H1 (cell line): ENCODE measurements at regions not wholly inside any gene's neighbourhood (a gene's known extent, or its start where the extent isn't known, plus 50 kb on each side); places are given as distances from the start of the nearest gene placed in this dataset.
A peak's percentile ranks its signal among the peaks of the same experiment; 100 is the strongest.

Experiments
- CTCF ChIA-PET: fragments of 300-600 bp; sonication (Branson Sonifier 250); formaldehyde crosslinking; loops from one replicate; lab custom pipeline; 2021; ENCODE audit not compliant: partially characterized antibody; lab: Charles Lee
- POLR2A ChIA-PET: fragments of 300-600 bp; sonication (Branson Sonifier 250); formaldehyde crosslinking; loops from one replicate; lab custom pipeline; 2021; ENCODE audit warnings: inconsistent platforms; ENCODE audit not compliant: partially characterized antibody; lab: Charles Lee
- DNase-seq, 2 experiments: peaks; one replicate each; pipeline versions ENCODE4 v3.0.0 to v3.0.0-alpha.2; 2010 to 2022; ENCODE audit warnings: low spot score in 2 of 2, low read depth in 1 of 2, mixed read lengths in 1 of 2
- FAIRE-seq: peaks from 2 replicates; lab custom pipeline; 2011; peaks lifted over from hg19 to GRCh38; lab: Jason Lieb, UNC
- H2AFZ ChIP-seq: 2 replicates; pipeline ENCODE4 v1.8.1; 2012; ENCODE audit warnings: low read length, inconsistent platforms
- H2AK5ac ChIP-seq: 2 replicates; pipeline ENCODE4 v1.6.1; 2013; ENCODE audit warnings: low read depth, low read length
- H2BK120ac ChIP-seq: replicated peaks from 2 replicates; pipeline ENCODE3; 2013; ENCODE audit warnings: low read depth, low read length, inconsistent platforms
- H2BK12ac ChIP-seq: 2 replicates; pipeline ENCODE4 v1.6.1; 2013; ENCODE audit warnings: low read depth, low read length
- H2BK15ac ChIP-seq: 2 replicates; pipeline ENCODE4 v1.6.1; 2013; ENCODE audit warnings: low read length
- H2BK20ac ChIP-seq: 2 replicates; pipeline ENCODE4 v1.6.1; 2013; ENCODE audit warnings: low read length
- H2BK5ac ChIP-seq: 2 replicates; pipeline ENCODE4 v1.6.1; 2013; ENCODE audit warnings: low read depth, low read length
- H3K14ac ChIP-seq: 2 replicates; pipeline ENCODE4 v1.6.1; 2013; ENCODE audit warnings: inconsistent platforms; ENCODE audit not compliant: insufficient read length
- H3K18ac ChIP-seq: 2 replicates; pipeline ENCODE4 v1.6.1; 2013; ENCODE audit warnings: low read length; ENCODE audit errors: extremely low read depth
- H3K23ac ChIP-seq: 2 replicates; pipeline ENCODE4 v1.6.1; 2013; ENCODE audit warnings: inconsistent platforms; ENCODE audit not compliant: insufficient read length
- H3K23me2 ChIP-seq: 2 replicates; pipeline ENCODE4 v1.6.1; 2013; ENCODE audit warnings: low read depth, low read length
- H3K27ac ChIP-seq: 2 replicates; pipeline ENCODE4 v1.6.1; 2011; ENCODE audit warnings: low read depth, low read length, inconsistent platforms
- H3K27me3 ChIP-seq, 4 experiments: replicated peaks in 1 of 4; 1 replicate in 1 of 4; 2 replicates in 3 of 4; pipeline versions ENCODE4 v1.6.1 to v1.8.1; 2011 to 2013; ENCODE audit warnings: low read length in 3 of 4, mild to moderate bottlenecking in 3 of 4, inconsistent platforms in 2 of 4, mixed read lengths in 2 of 4, moderate library complexity in 1 of 4; ENCODE audit not compliant: control insufficient read depth in 3 of 4, insufficient read depth in 3 of 4; ENCODE audit errors: extremely low read depth in 1 of 4
- H3K36me3 ChIP-seq, 4 experiments: 2 replicates each; pipeline versions ENCODE4 v1.6.1 to v1.8.1; 2011 to 2013; ENCODE audit warnings: mild to moderate bottlenecking in 4 of 4, low read length in 3 of 4, moderate library complexity in 2 of 4, control low read depth in 1 of 4, inconsistent platforms in 1 of 4; ENCODE audit not compliant: insufficient read depth in 4 of 4, control insufficient read depth in 2 of 4
- H3K4ac ChIP-seq: replicated peaks from 2 replicates; pipeline ENCODE3; 2013; ENCODE audit warnings: low read length, low read depth, mixed read lengths, inconsistent platforms; ENCODE audit not compliant: insufficient read length
- H3K4me1 ChIP-seq, 4 experiments: replicated peaks in 1 of 4; 1 replicate in 1 of 4; 2 replicates in 3 of 4; pipeline versions ENCODE4 v1.6.1 to v1.8.1; 2011 to 2013; ENCODE audit warnings: low read length in 3 of 4, inconsistent platforms in 2 of 4, mixed read lengths in 1 of 4; ENCODE audit not compliant: insufficient read depth in 4 of 4, control insufficient read depth in 3 of 4
- H3K4me2 ChIP-seq, 2 experiments: 2 replicates each; pipeline versions ENCODE4 v1.6.1 to v1.8.1; 2011 to 2013; ENCODE audit warnings: low read depth in 2 of 2, low read length in 2 of 2, control low read depth in 1 of 2, inconsistent platforms in 1 of 2, mild to moderate bottlenecking in 1 of 2; ENCODE audit not compliant: insufficient read depth in 1 of 2
- H3K4me3 ChIP-seq, 4 experiments: fragments of 200-600, 300-600 bp in 1 of 4; sonication (generic), shearing (Covaris generic), sonication (Bioruptor Twin) in 1 of 4; 2 replicates each; pipeline versions ENCODE4 v1.5.1 to v1.8.1; 2011 to 2016; ENCODE audit warnings: low read length in 4 of 4, low read depth in 3 of 4, control low read depth in 2 of 4, inconsistent platforms in 2 of 4, mild to moderate bottlenecking in 2 of 4, mixed read lengths in 1 of 4, moderate library complexity in 1 of 4; ENCODE audit not compliant: insufficient read depth in 2 of 4; ENCODE audit errors: extremely low read depth in 1 of 4
- H3K56ac ChIP-seq: replicated peaks from 2 replicates; pipeline ENCODE3; 2013; ENCODE audit warnings: low read depth, mild to moderate bottlenecking, mixed read lengths, low read length, inconsistent platforms; ENCODE audit not compliant: insufficient read length
- H3K79me1 ChIP-seq: 2 replicates; pipeline ENCODE4 v1.6.1; 2013; ENCODE audit warnings: low read depth, low read length, control low read depth
- H3K79me2 ChIP-seq, 2 experiments: 2 replicates each; pipeline versions ENCODE4 v1.6.1 to v1.8.1; 2012 to 2013; ENCODE audit warnings: low read length in 2 of 2, mild to moderate bottlenecking in 2 of 2, inconsistent platforms in 1 of 2; ENCODE audit not compliant: insufficient read depth in 2 of 2, control insufficient read depth in 1 of 2
- H3K9ac ChIP-seq, 4 experiments: replicated peaks in 1 of 4; 1 replicate in 1 of 4; 2 replicates in 3 of 4; pipeline versions ENCODE4 v1.6.1 to v1.8.1; 2011 to 2013; ENCODE audit warnings: low read depth in 3 of 4, low read length in 3 of 4, control low read depth in 2 of 4, mild to moderate bottlenecking in 2 of 4, moderate library complexity in 2 of 4, inconsistent platforms in 1 of 4; ENCODE audit errors: extremely low read depth in 1 of 4
- H3K9me3 ChIP-seq, 2 experiments: 2 replicates each; pipeline versions ENCODE4 v1.6.1 to v1.8.1; 2012 to 2013; ENCODE audit warnings: mild to moderate bottlenecking in 2 of 2, moderate library complexity in 2 of 2, control low read depth in 1 of 2, inconsistent platforms in 1 of 2, low read depth in 1 of 2, low read length in 1 of 2, mixed read lengths in 1 of 2; ENCODE audit not compliant: insufficient read depth in 2 of 2
- H4K20me1 ChIP-seq, 2 experiments: replicated peaks in 1 of 2; 2 replicates each; pipeline versions ENCODE3 to v1.8.1; 2011 to 2013; ENCODE audit warnings: inconsistent platforms in 2 of 2, low read length in 2 of 2, mild to moderate bottlenecking in 1 of 2; ENCODE audit not compliant: insufficient read depth in 2 of 2, control insufficient read depth in 1 of 2
- H4K5ac ChIP-seq: 2 replicates; pipeline ENCODE4 v1.6.1; 2013; ENCODE audit warnings: low read length, low read depth, mixed read lengths, inconsistent platforms; ENCODE audit not compliant: insufficient read length
- H4K8ac ChIP-seq: 2 replicates; pipeline ENCODE4 v1.8.0; 2013; ENCODE audit warnings: mild to moderate bottlenecking, moderate library complexity, low read length, inconsistent platforms; ENCODE audit not compliant: insufficient read depth; ENCODE audit errors: extremely low read depth
- H4K91ac ChIP-seq: replicated peaks from 2 replicates; pipeline ENCODE3; 2013; ENCODE audit warnings: low read length, mixed read lengths, inconsistent platforms; ENCODE audit not compliant: insufficient read length
- BRCA1 ChIP-seq: IDR thresholded peaks from 2 replicates; pipeline ENCODE4 v1.6.1; 2012; ENCODE audit warnings: low read depth, low read length, improper control_type of control experiment
- CTBP2 ChIP-seq: IDR thresholded peaks from 2 replicates; pipeline ENCODE4 v1.7.0; 2011; ENCODE audit warnings: borderline replicate concordance, mild to moderate bottlenecking, moderate library complexity, mixed read lengths, low read length; ENCODE audit not compliant: insufficient read depth, insufficient read length
- EGR1 ChIP-seq: IDR thresholded peaks from 2 replicates; pipeline ENCODE4 v1.6.1; 2011; ENCODE audit warnings: low read depth, low read length, borderline replicate concordance
- HDAC6 ChIP-seq: IDR thresholded peaks from one replicate; pipeline ENCODE4 v1.7.1; 2012; ENCODE audit warnings: low read depth, mild to moderate bottlenecking, inconsistent platforms, low read length, moderate library complexity
- WGBS, 2 experiments: shearing (Covaris generic) in 1 of 2; methylation state at CpG; one replicate each; pipeline versions ENCODE4 v1.1.6 to v1.1.7; 2013 to 2015; ENCODE audit warnings: low lambda C conversion rate in 2 of 2, mixed read lengths in 2 of 2, inconsistent platforms in 1 of 2, low coverage in 1 of 2, missing lambda C conversion rate in 1 of 2; ENCODE audit not compliant: insufficient replicate concordance in 2 of 2, insufficient coverage in 1 of 2, insufficient read length in 1 of 2; ENCODE audit errors: extremely low coverage in 1 of 2, missing lambda C conversion rate in 1 of 2; 5-methylcytosine and 5-hydroxymethylcytosine counted together

DNA sequence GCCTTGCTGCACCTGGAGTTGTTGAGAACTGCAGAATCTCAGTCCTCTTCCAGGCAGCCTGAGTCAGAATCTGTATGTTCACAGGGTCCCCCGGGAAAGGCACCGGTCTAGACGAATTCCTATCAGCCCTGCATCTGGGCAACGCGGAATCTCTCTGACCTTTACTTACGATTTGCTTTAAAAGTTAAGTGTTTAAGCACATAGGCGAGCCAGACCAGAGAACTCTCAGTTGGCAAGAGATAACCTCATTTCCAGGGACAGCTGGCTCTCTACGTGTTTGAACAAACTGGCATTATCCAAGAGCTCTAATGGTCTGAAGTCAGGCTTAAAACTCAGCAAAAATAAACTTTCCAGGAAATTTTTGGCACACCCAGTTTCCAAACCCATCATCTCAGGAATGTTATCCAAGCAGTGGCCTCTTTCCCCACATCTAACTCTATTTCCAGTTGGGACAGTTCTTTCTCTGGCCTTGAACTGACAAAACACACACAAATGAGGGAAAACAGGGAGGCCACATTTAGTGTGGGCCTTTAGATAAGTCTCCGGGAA lies 53.4 kb downstream of the HES1 start:
- ChIA-PET CTCF (interaction anchor here (0.6 to 1.2 kb wide), 2 partner anchors 126 to 419 kb away, joined by 3 to 5 read pairs; no protein-coding TSS in a partner anchor), POLR2A (no interaction called here)
- FAIRE-seq = no peak
- Histone ChIP-seq H3K79me1 (no peaks in the 10 kb centered on the region), H3K9me3 (no peaks in the 10 kb centered on the region), H3K23ac (no peak overlapping the region), H2AK5ac (no peak overlapping the region), H2BK12ac (no peak overlapping the region), H3K27ac (no peak overlapping the region), H4K8ac (no peak overlapping the region), H4K5ac (no peak overlapping the region), H2BK120ac (no peak overlapping the region), H3K79me2 (no peaks in the 10 kb centered on the region), H4K20me1 (no peaks in the 10 kb centered on the region), H3K27me3 (no peaks in the 10 kb centered on the region), H4K91ac (no peak overlapping the region), H3K4ac (no peak overlapping the region), H3K56ac (no peak overlapping the region), H3K4me1 (peaks cover 0 to 3% (median 1%) of the 10 kb centered on the region in 4 experiments; a peak in 2 of 7 replicates), H2AFZ (peak overlapping the region; percentile 41; the same call in 1 of the 2 replicates), H2BK5ac (no peak overlapping the region), H2BK20ac (no peak overlapping the region), H3K36me3 (no peaks in the 10 kb centered on the region), H3K4me2 (no peak overlapping the region), H3K18ac (no peak overlapping the region), H3K9ac (no peak overlapping the region), H3K14ac (no peak overlapping the region), H2BK15ac (no peak overlapping the region), H3K4me3 (no peak overlapping the region), H3K23me2 (no peaks in the 10 kb centered on the region)
- DNase-seq = no peak
- 90% methylated on average over 9 of the region's 9 CpGs; no CpG with 5 or more reads in 1 of the 2 experiments for WGBS, 2 experiments
- TF ChIP-seq BRCA1 (no peak), EGR1 (no peak), CTBP2 (no peak), HDAC6 (no peak)
